GM12872 (cell line): ENCODE measurements at regions not wholly inside any gene's neighbourhood (a gene's known extent, or its start where the extent isn't known, plus 50 kb on each side); places are given as distances from the start of the nearest gene placed in this dataset.

Source experiments
- CTCF ChIP-seq: IDR thresholded peaks from 3 replicates; pipeline ENCODE4 v1.5.1; 2011; ENCODE audit warnings: low read depth, mild to moderate bottlenecking, low read length, moderate library complexity; ENCODE audit not compliant: insufficient read depth

- TF ChIP-seq CTCF: no peak
Measured at GRCh38 chr12:97899529-97899928, 436.9 kb downstream of the RMST start.

- TF ChIP-seq CTCF: no peak
Measured at GRCh38 chr12:97899956-97900355, 437.4 kb downstream of the RMST start.

GRCh38 chr12:97903356-97903755 is 440.8 kb downstream of the RMST start:
- TF ChIP-seq CTCF: no peak

- no peak for TF ChIP-seq CTCF
Measured at GRCh38 chr12:97907504-97907903, 444.9 kb downstream of the RMST start.

GRCh38 chr12:97910559-97910958 is 448.0 kb downstream of the RMST start:
- no peak for TF ChIP-seq CTCF

- no peak for TF ChIP-seq CTCF
Measured at GRCh38 chr12:97912943-97913342, 450.3 kb downstream of the RMST start.

GRCh38 chr12:97921979-97922722 is 459.5 kb downstream of the RMST start:
- TF ChIP-seq CTCF: no peak
